ENCODE measurements at regions not wholly inside any gene's neighbourhood (a gene's known extent, or its start where the extent isn't known, plus 50 kb on each side); places are given as distances from the start of the nearest gene placed in this dataset.

DNA sequence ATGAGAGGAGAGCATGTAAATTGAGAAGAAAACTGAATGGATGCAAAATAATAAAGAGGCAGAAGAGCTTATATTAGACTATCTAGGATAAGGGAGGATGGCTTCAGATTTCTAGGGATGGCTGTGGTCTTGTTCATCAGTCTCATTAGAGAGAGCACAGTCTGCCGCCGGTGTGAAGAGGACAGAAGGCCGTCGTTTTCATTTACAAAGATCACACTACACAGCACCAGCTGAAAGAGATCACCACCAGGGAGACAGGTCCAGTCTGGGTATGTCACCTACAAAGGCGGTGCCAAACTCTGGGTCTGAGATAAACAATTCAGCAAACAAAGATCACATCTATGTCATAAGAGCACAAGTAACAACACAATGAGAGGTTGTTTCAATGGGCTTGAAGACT is 1222.3 kb upstream of the SLC10A2 start:
- no peak for TF ChIP-seq CTCF (IDR thresholded peaks at IDR 0.05; ENCODE audit: low read depth, low read length, poor library complexity, severe bottlenecking)
- no peak for TF ChIP-seq EZH2phosphoT487 (IDR thresholded peaks at IDR 0.05; ENCODE audit: borderline replicate concordance, low read length)
